Mucosa of rectum (tissue), 2 donors: ENCODE measurements at regions not wholly inside any gene's neighbourhood (a gene's known extent, or its start where the extent isn't known, plus 50 kb on each side); places are given as distances from the start of the nearest gene placed in this dataset.
"Not testable (repeated sequence)": the region's sequence is repeated elsewhere in the genome, so short reads cannot be mapped to it uniquely, and the experiment has no call there.

Experiments used
- H3K27ac ChIP-seq, 2 donors: one replicate each; pipeline ENCODE4 v1.7.0; 2013; ENCODE audit warnings: inconsistent platforms in 2 of 2, low read depth in 2 of 2, low read length in 2 of 2
- H3K27me3 ChIP-seq, 2 donors: one replicate each; pipeline ENCODE4 v1.7.0; 2013; ENCODE audit warnings: low read length in 2 of 2; ENCODE audit not compliant: control insufficient read depth in 2 of 2, insufficient read depth in 2 of 2
- H3K36me3 ChIP-seq, 2 donors: one replicate each; pipeline ENCODE4 v1.7.0; 2013; ENCODE audit warnings: low read length in 2 of 2; ENCODE audit not compliant: control insufficient read depth in 2 of 2, insufficient read depth in 2 of 2
- H3K4me1 ChIP-seq, 2 donors: one replicate each; pipeline ENCODE4 v1.7.0; 2013; ENCODE audit warnings: low read length in 2 of 2, mild to moderate bottlenecking in 1 of 2; ENCODE audit not compliant: control insufficient read depth in 2 of 2, insufficient read depth in 2 of 2
- H3K4me3 ChIP-seq, 2 donors: one replicate each; pipeline ENCODE4 v1.7.0; 2013; ENCODE audit warnings: low read length in 2 of 2
- H3K9ac ChIP-seq, 2 donors: one replicate each; pipeline ENCODE4 v1.7.0; 2013; ENCODE audit warnings: low read length in 2 of 2, low read depth in 1 of 2, mild to moderate bottlenecking in 1 of 2
- H3K9me3 ChIP-seq, 2 donors: one replicate each; pipeline ENCODE4 v1.7.0; 2013; ENCODE audit warnings: low read length in 2 of 2; ENCODE audit not compliant: control insufficient read depth in 2 of 2
- donor health status: healthy.
- donor health status: Normal muscosa, but diverticular disease.

- not testable (repeated sequence) for H3K4me3 ChIP-seq, H3K27ac ChIP-seq, H3K9ac ChIP-seq, H3K4me1 ChIP-seq, H3K9me3 ChIP-seq, H3K36me3 ChIP-seq, H3K27me3 ChIP-seq
Observed at GRCh38 chr3:33982949-33983348, 184.5 kb downstream of the PDCD6IP start.

GRCh38 chr3:33989229-33989628 is 190.8 kb downstream of the PDCD6IP start:
- Histone ChIP-seq H3K27me3 (no peaks in the 10 kb centered on the region), H3K9me3 (no peaks in the 10 kb centered on the region), H3K27ac (no peak overlapping the region), H3K36me3 (no peaks in the 10 kb centered on the region), H3K4me3 (no peak overlapping the region), H3K9ac (no peak overlapping the region), H3K4me1 (no peaks in the 10 kb centered on the region)

GRCh38 chr3:33991673-33992072 is 193.2 kb downstream of the PDCD6IP start:
- no peaks in the 10 kb centered on the region for H3K4me1 ChIP-seq
- no peaks in the 10 kb centered on the region for H3K9me3 ChIP-seq
- H3K4me3 ChIP-seq: no peak overlapping the region
- no peak overlapping the region for H3K9ac ChIP-seq
- H3K36me3 ChIP-seq: no peaks in the 10 kb centered on the region
- H3K27me3 ChIP-seq: no peaks in the 10 kb centered on the region
- H3K27ac ChIP-seq: no peak overlapping the region

- H3K9ac ChIP-seq: no peak overlapping the region
- no peaks in the 10 kb centered on the region for H3K9me3 ChIP-seq
- H3K4me1 ChIP-seq: no peaks in the 10 kb centered on the region
- H3K4me3 ChIP-seq: no peak overlapping the region
- H3K36me3 ChIP-seq: no peaks in the 10 kb centered on the region
- no peaks in the 10 kb centered on the region for H3K27me3 ChIP-seq
- no peak overlapping the region for H3K27ac ChIP-seq
Observed at GRCh38 chr3:33993631-33994030, 195.2 kb downstream of the PDCD6IP start.

- no peak overlapping the region for H3K9ac ChIP-seq
- H3K4me1 ChIP-seq: no peaks in the 10 kb centered on the region
- no peak overlapping the region for H3K27ac ChIP-seq
- H3K9me3 ChIP-seq: no peaks in the 10 kb centered on the region
- no peaks in the 10 kb centered on the region for H3K27me3 ChIP-seq
- no peaks in the 10 kb centered on the region for H3K36me3 ChIP-seq
- H3K4me3 ChIP-seq: no peak overlapping the region
Observed at GRCh38 chr3:33994568-33994967, 196.1 kb downstream of the PDCD6IP start.

GRCh38 chr3:34000301-34000700 is 201.9 kb downstream of the PDCD6IP start:
- Histone ChIP-seq H3K4me3 (no peak overlapping the region), H3K36me3 (no peaks in the 10 kb centered on the region), H3K4me1 (no peaks in the 10 kb centered on the region), H3K9ac (no peak overlapping the region), H3K27me3 (no peaks in the 10 kb centered on the region), H3K9me3 (no peaks in the 10 kb centered on the region), H3K27ac (no peak overlapping the region)

- Histone ChIP-seq H3K36me3 (no peaks in the 10 kb centered on the region), H3K9me3 (no peaks in the 10 kb centered on the region), H3K4me3 (no peak overlapping the region), H3K9ac (no peak overlapping the region), H3K27me3 (no peaks in the 10 kb centered on the region), H3K27ac (no peak overlapping the region), H3K4me1 (no peaks in the 10 kb centered on the region)
Observed at GRCh38 chr3:34001022-34001421, 202.6 kb downstream of the PDCD6IP start.

GRCh38 chr3:34001990-34002389 is 203.6 kb downstream of the PDCD6IP start:
- H3K9ac ChIP-seq: no peak overlapping the region
- H3K27me3 ChIP-seq: no peaks in the 10 kb centered on the region
- H3K36me3 ChIP-seq: no peaks in the 10 kb centered on the region
- no peak overlapping the region for H3K27ac ChIP-seq
- H3K4me1 ChIP-seq: no peaks in the 10 kb centered on the region
- no peaks in the 10 kb centered on the region for H3K9me3 ChIP-seq
- H3K4me3 ChIP-seq: no peak overlapping the region

- H3K4me1 ChIP-seq: no peaks in the 10 kb centered on the region
Observed at GRCh38 chr3:34002569-34003100, 204.2 kb downstream of the PDCD6IP start.

GRCh38 chr3:34005886-34006285 is 207.5 kb downstream of the PDCD6IP start:
- Histone ChIP-seq H3K27me3 (no peaks in the 10 kb centered on the region), H3K36me3 (no peaks in the 10 kb centered on the region), H3K4me3 (no peak overlapping the region), H3K9ac (no peak overlapping the region), H3K4me1 (no peaks in the 10 kb centered on the region), H3K27ac (no peak overlapping the region), H3K9me3 (no peaks in the 10 kb centered on the region)

More at GRCh38 chr3:34002569-34003100, 204.2 kb downstream of the PDCD6IP start:
- no peak overlapping the region for H3K27ac ChIP-seq
- H3K36me3 ChIP-seq: no peaks in the 10 kb centered on the region
- no peaks in the 10 kb centered on the region for H3K27me3 ChIP-seq
- H3K4me3 ChIP-seq: no peak overlapping the region
- no peaks in the 10 kb centered on the region for H3K9me3 ChIP-seq
- no peak overlapping the region for H3K9ac ChIP-seq

GRCh38 chr3:34008191-34008590 is 209.8 kb downstream of the PDCD6IP start:
- H3K4me1 ChIP-seq: peaks cover 0 to 3% of the 10 kb centered on the region in 2 donors
- H3K27me3 ChIP-seq: no peaks in the 10 kb centered on the region
- no peak overlapping the region for H3K27ac ChIP-seq
- H3K4me3 ChIP-seq: no peak overlapping the region
- H3K9ac ChIP-seq: no peak overlapping the region
- H3K9me3 ChIP-seq: no peaks in the 10 kb centered on the region
- H3K36me3 ChIP-seq: no peaks in the 10 kb centered on the region
